Loucy (cell line): ENCODE measurements at regions not wholly inside any gene's neighbourhood (a gene's known extent, or its start where the extent isn't known, plus 50 kb on each side); places are given as distances from the start of the nearest gene placed in this dataset.

Experiments
- H2AFZ ChIP-seq: fragments of 200-600 bp; sonication (generic); 2 replicates; pipeline ENCODE4 v1.6.0; 2016; ENCODE audit warnings: antibody characterized with exemption, mild to moderate bottlenecking, low read length, moderate library complexity
- H3F3A ChIP-seq: fragments of 200-600 bp; 2 replicates; pipeline ENCODE4 v1.6.0; 2016; ENCODE audit warnings: antibody characterized with exemption, low read depth, mild to moderate bottlenecking
- H3K27me3 ChIP-seq: fragments of 200-600 bp; sonication (generic); 2 replicates; pipeline ENCODE4 v1.6.1; 2014; ENCODE audit warnings: low read length, mild to moderate bottlenecking; ENCODE audit not compliant: insufficient read depth, poor library complexity, severe bottlenecking
- H3K36me3 ChIP-seq: fragments of 200-600 bp; sonication (generic); 2 replicates; pipeline ENCODE4 v1.6.1; 2016; ENCODE audit warnings: low read length; ENCODE audit not compliant: insufficient read depth
- H3K4me1 ChIP-seq: fragments of 200-600 bp; sonication (generic); 2 replicates; pipeline ENCODE4 v1.5.1; 2014; ENCODE audit warnings: low read length, mild to moderate bottlenecking; ENCODE audit not compliant: insufficient read depth, poor library complexity, severe bottlenecking
- H3K4me2 ChIP-seq: fragments of 200-600 bp; sonication (generic); 2 replicates; pipeline ENCODE4 v1.6.0; 2014; ENCODE audit warnings: antibody characterized with exemption, low read length, low read depth, mild to moderate bottlenecking; ENCODE audit not compliant: poor library complexity, severe bottlenecking
- H3K4me3 ChIP-seq: fragments of 200-600 bp; sonication (generic); 2 replicates; pipeline ENCODE4 v1.5.1; 2014; ENCODE audit warnings: low read length, mild to moderate bottlenecking, mixed read lengths; ENCODE audit not compliant: poor library complexity, severe bottlenecking
- H3K79me2 ChIP-seq: fragments of 200-600 bp; sonication (generic); 2 replicates; pipeline ENCODE4 v1.6.1; 2014; ENCODE audit warnings: low read length; ENCODE audit not compliant: insufficient read depth
- H3K9ac ChIP-seq: fragments of 200-600 bp; sonication (generic); 2 replicates; pipeline ENCODE4 v1.6.0; 2014; ENCODE audit warnings: mild to moderate bottlenecking, low read depth, low read length, moderate library complexity; ENCODE audit not compliant: poor library complexity, severe bottlenecking
- H3K9me2 ChIP-seq: fragments of 200-600 bp; sonication (generic); replicated peaks from 2 replicates; pipeline ENCODE4 v1.6.1; 2016; ENCODE audit warnings: low read depth, low read length, mixed read lengths
- H3K9me3 ChIP-seq: fragments of 200-600 bp; sonication (generic); 2 replicates; pipeline ENCODE4 v1.6.1; 2014; ENCODE audit warnings: mild to moderate bottlenecking, antibody characterized with exemption, low read length, low read depth; ENCODE audit not compliant: insufficient read depth
- H4K20me1 ChIP-seq: fragments of 200-600 bp; sonication (generic); 2 replicates; pipeline ENCODE4 v1.6.0; 2014; ENCODE audit warnings: antibody characterized with exemption, low read length, mild to moderate bottlenecking; ENCODE audit not compliant: insufficient read depth, poor library complexity, severe bottlenecking
- EZH2phosphoT487 ChIP-seq: fragments of 200-600 bp; IDR thresholded peaks from 2 replicates; pipeline ENCODE4 v1.6.1; 2018; ENCODE audit warnings: antibody characterized with exemption, mild to moderate bottlenecking, moderate library complexity, borderline replicate concordance
- TF ChIP-seq, protein P1 (sequence below): fragments of 200-600 bp; sonication (generic); conservative IDR thresholded peaks from 2 replicates; pipeline ENCODE4 v1.5.1; 2014; ENCODE audit warnings: mild to moderate bottlenecking, antibody characterized with exemption, low read length

DNA sequence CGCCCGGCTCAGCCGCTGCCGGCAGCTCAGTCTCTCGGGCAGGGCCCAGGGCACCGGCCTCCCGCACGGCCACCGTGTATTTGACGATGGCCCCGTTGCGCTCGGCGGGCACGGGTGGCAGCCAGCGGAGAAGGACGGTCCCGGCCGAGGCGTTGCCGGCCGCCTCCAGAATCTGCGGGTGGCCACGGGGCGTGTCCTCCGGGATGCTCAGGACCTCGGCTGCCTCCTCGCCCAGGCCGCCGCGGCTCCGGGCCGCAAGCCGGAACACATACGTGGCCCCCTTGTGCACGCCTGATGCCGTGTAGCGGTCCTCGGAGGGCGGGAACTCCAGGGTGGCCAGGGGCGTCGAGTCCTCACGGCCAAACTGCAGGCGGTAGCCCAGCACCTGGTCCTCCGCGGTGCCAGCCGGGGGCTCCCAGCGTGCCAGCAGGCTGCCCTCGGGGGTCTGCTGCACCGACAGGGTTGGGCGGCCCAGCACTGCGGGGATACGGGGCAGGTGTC is 117.7 kb downstream of the PTPRS start:
- H3K9me2 ChIP-seq, result no peaks in the 10 kb centered on the region
- H3F3A ChIP-seq, result no peaks in the 10 kb centered on the region
- no peaks in the 10 kb centered on the region for H3K79me2 ChIP-seq
- no peak overlapping the region for H2AFZ ChIP-seq
- no peak overlapping the region for H3K4me2 ChIP-seq
- no peaks in the 10 kb centered on the region for H3K27me3 ChIP-seq
- no peaks in the 10 kb centered on the region for H4K20me1 ChIP-seq
- H3K4me1 ChIP-seq, result no peaks in the 10 kb centered on the region
- no peak overlapping the region for H3K4me3 ChIP-seq
- H3K9me3 ChIP-seq, result no peaks in the 10 kb centered on the region
- no peaks in the 10 kb centered on the region for H3K36me3 ChIP-seq
- no peak overlapping the region for H3K9ac ChIP-seq
- TF ChIP-seq, protein P1, sequence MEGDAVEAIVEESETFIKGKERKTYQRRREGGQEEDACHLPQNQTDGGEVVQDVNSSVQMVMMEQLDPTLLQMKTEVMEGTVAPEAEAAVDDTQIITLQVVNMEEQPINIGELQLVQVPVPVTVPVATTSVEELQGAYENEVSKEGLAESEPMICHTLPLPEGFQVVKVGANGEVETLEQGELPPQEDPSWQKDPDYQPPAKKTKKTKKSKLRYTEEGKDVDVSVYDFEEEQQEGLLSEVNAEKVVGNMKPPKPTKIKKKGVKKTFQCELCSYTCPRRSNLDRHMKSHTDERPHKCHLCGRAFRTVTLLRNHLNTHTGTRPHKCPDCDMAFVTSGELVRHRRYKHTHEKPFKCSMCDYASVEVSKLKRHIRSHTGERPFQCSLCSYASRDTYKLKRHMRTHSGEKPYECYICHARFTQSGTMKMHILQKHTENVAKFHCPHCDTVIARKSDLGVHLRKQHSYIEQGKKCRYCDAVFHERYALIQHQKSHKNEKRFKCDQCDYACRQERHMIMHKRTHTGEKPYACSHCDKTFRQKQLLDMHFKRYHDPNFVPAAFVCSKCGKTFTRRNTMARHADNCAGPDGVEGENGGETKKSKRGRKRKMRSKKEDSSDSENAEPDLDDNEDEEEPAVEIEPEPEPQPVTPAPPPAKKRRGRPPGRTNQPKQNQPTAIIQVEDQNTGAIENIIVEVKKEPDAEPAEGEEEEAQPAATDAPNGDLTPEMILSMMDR, result no peak
- no peak for TF ChIP-seq EZH2phosphoT487

DNA sequence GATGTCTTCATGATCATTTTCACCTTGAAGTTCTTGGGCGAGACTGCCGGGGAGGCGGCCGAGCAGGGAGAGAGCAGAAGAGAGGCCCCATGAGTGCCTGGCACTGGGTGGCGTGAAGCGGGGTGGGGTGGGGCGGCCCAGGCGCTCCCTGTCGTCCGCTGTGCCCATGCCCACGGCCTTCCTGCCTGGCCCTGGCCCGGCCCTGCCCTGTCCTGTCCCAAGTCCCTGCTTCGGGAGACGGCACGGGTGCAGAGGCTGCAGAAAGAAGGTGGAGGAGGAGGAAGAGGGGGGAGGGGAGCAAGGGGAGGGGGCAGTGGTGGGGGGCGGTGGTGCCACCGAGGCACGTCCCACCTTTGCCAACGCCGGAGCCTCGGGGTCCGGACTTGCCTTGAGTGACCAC is 118.4 kb downstream of the PTPRS start:
- H3K9me2 ChIP-seq, result no peaks in the 10 kb centered on the region
- H3K4me2 ChIP-seq, result no peak overlapping the region
- H4K20me1 ChIP-seq, result no peaks in the 10 kb centered on the region
- H2AFZ ChIP-seq, result no peak overlapping the region
- no peak overlapping the region for H3K9ac ChIP-seq
- H3F3A ChIP-seq, result no peaks in the 10 kb centered on the region
- no peak overlapping the region for H3K4me3 ChIP-seq
- H3K79me2 ChIP-seq, result no peaks in the 10 kb centered on the region
- no peaks in the 10 kb centered on the region for H3K9me3 ChIP-seq
- no peaks in the 10 kb centered on the region for H3K36me3 ChIP-seq
- no peaks in the 10 kb centered on the region for H3K27me3 ChIP-seq
- H3K4me1 ChIP-seq, result no peaks in the 10 kb centered on the region
- no peak for TF ChIP-seq EZH2phosphoT487
- TF ChIP-seq, protein P1, result no peak

DNA sequence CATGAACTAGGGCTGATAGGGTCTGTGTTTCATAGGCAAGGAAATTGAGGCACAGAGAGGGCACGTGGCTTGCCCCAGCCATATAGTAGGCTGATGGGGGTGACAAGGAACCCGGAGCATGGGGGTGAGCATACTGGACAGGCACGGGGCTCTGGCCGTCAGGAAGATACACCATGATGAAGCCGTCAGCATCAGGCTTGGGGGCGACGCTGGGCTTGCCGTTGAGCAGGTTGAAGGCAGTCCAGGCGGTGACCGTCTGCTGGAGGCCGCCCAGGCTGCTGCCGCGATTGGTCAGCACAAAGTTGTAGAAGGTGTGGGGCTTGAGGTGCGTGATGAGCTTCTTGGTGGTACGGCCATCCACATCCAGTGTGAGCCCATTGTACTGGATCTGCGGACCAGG is 119.7 kb downstream of the PTPRS start:
- no peaks in the 10 kb centered on the region for H3K79me2 ChIP-seq
- TF ChIP-seq, protein P1, result no peak
- no peak for TF ChIP-seq EZH2phosphoT487
- H3K4me1 ChIP-seq, result no peaks in the 10 kb centered on the region
- no peak overlapping the region for H3K4me2 ChIP-seq
- H3K9me3 ChIP-seq, result no peaks in the 10 kb centered on the region
- H3K4me3 ChIP-seq, result no peak overlapping the region
- no peaks in the 10 kb centered on the region for H3K9me2 ChIP-seq
- H3K9ac ChIP-seq, result no peak overlapping the region
- no peaks in the 10 kb centered on the region for H3K36me3 ChIP-seq
- no peaks in the 10 kb centered on the region for H3F3A ChIP-seq
- H3K27me3 ChIP-seq, result no peaks in the 10 kb centered on the region
- no peak overlapping the region for H2AFZ ChIP-seq
- H4K20me1 ChIP-seq, result no peaks in the 10 kb centered on the region
